H1 (cell line): ENCODE measurements at regions not wholly inside any gene's neighbourhood (a gene's known extent, or its start where the extent isn't known, plus 50 kb on each side); places are given as distances from the start of the nearest gene placed in this dataset.

Experiments
- CTCF ChIA-PET: fragments of 300-600 bp; sonication (Branson Sonifier 250); formaldehyde crosslinking; loops from one replicate; lab custom pipeline; 2021; ENCODE audit not compliant: partially characterized antibody; lab: Charles Lee
- POLR2A ChIA-PET: fragments of 300-600 bp; sonication (Branson Sonifier 250); formaldehyde crosslinking; loops from one replicate; lab custom pipeline; 2021; ENCODE audit warnings: inconsistent platforms; ENCODE audit not compliant: partially characterized antibody; lab: Charles Lee
- DNase-seq, 2 experiments: peaks; one replicate each; pipeline versions ENCODE4 v3.0.0 to v3.0.0-alpha.2; 2010 to 2022; ENCODE audit warnings: low spot score in 2 of 2, low read depth in 1 of 2, mixed read lengths in 1 of 2
- FAIRE-seq: peaks from 2 replicates; lab custom pipeline; 2011; peaks lifted over from hg19 to GRCh38; lab: Jason Lieb, UNC
- H2AFZ ChIP-seq: 2 replicates; pipeline ENCODE4 v1.8.1; 2012; ENCODE audit warnings: low read length, inconsistent platforms
- H2AK5ac ChIP-seq: 2 replicates; pipeline ENCODE4 v1.6.1; 2013; ENCODE audit warnings: low read depth, low read length
- H2BK120ac ChIP-seq: replicated peaks from 2 replicates; pipeline ENCODE3; 2013; ENCODE audit warnings: low read depth, low read length, inconsistent platforms
- H2BK12ac ChIP-seq: 2 replicates; pipeline ENCODE4 v1.6.1; 2013; ENCODE audit warnings: low read depth, low read length
- H2BK15ac ChIP-seq: 2 replicates; pipeline ENCODE4 v1.6.1; 2013; ENCODE audit warnings: low read length
- H2BK20ac ChIP-seq: 2 replicates; pipeline ENCODE4 v1.6.1; 2013; ENCODE audit warnings: low read length
- H2BK5ac ChIP-seq: 2 replicates; pipeline ENCODE4 v1.6.1; 2013; ENCODE audit warnings: low read depth, low read length
- H3K14ac ChIP-seq: 2 replicates; pipeline ENCODE4 v1.6.1; 2013; ENCODE audit warnings: inconsistent platforms; ENCODE audit not compliant: insufficient read length
- H3K18ac ChIP-seq: 2 replicates; pipeline ENCODE4 v1.6.1; 2013; ENCODE audit warnings: low read length; ENCODE audit errors: extremely low read depth
- H3K23ac ChIP-seq: 2 replicates; pipeline ENCODE4 v1.6.1; 2013; ENCODE audit warnings: inconsistent platforms; ENCODE audit not compliant: insufficient read length
- H3K23me2 ChIP-seq: 2 replicates; pipeline ENCODE4 v1.6.1; 2013; ENCODE audit warnings: low read depth, low read length
- H3K27ac ChIP-seq: 2 replicates; pipeline ENCODE4 v1.6.1; 2011; ENCODE audit warnings: low read depth, low read length, inconsistent platforms
- H3K27me3 ChIP-seq, 4 experiments: replicated peaks in 1 of 4; 1 replicate in 1 of 4; 2 replicates in 3 of 4; pipeline versions ENCODE4 v1.6.1 to v1.8.1; 2011 to 2013; ENCODE audit warnings: low read length in 3 of 4, mild to moderate bottlenecking in 3 of 4, inconsistent platforms in 2 of 4, mixed read lengths in 2 of 4, moderate library complexity in 1 of 4; ENCODE audit not compliant: control insufficient read depth in 3 of 4, insufficient read depth in 3 of 4; ENCODE audit errors: extremely low read depth in 1 of 4
- H3K36me3 ChIP-seq, 4 experiments: 2 replicates each; pipeline versions ENCODE4 v1.6.1 to v1.8.1; 2011 to 2013; ENCODE audit warnings: mild to moderate bottlenecking in 4 of 4, low read length in 3 of 4, moderate library complexity in 2 of 4, control low read depth in 1 of 4, inconsistent platforms in 1 of 4; ENCODE audit not compliant: insufficient read depth in 4 of 4, control insufficient read depth in 2 of 4
- H3K4ac ChIP-seq: replicated peaks from 2 replicates; pipeline ENCODE3; 2013; ENCODE audit warnings: low read length, low read depth, mixed read lengths, inconsistent platforms; ENCODE audit not compliant: insufficient read length
- H3K4me1 ChIP-seq, 4 experiments: replicated peaks in 1 of 4; 1 replicate in 1 of 4; 2 replicates in 3 of 4; pipeline versions ENCODE4 v1.6.1 to v1.8.1; 2011 to 2013; ENCODE audit warnings: low read length in 3 of 4, inconsistent platforms in 2 of 4, mixed read lengths in 1 of 4; ENCODE audit not compliant: insufficient read depth in 4 of 4, control insufficient read depth in 3 of 4
- H3K4me2 ChIP-seq, 2 experiments: 2 replicates each; pipeline versions ENCODE4 v1.6.1 to v1.8.1; 2011 to 2013; ENCODE audit warnings: low read depth in 2 of 2, low read length in 2 of 2, control low read depth in 1 of 2, inconsistent platforms in 1 of 2, mild to moderate bottlenecking in 1 of 2; ENCODE audit not compliant: insufficient read depth in 1 of 2
- H3K4me3 ChIP-seq, 4 experiments: fragments of 200-600, 300-600 bp in 1 of 4; sonication (generic), shearing (Covaris generic), sonication (Bioruptor Twin) in 1 of 4; 2 replicates each; pipeline versions ENCODE4 v1.5.1 to v1.8.1; 2011 to 2016; ENCODE audit warnings: low read length in 4 of 4, low read depth in 3 of 4, control low read depth in 2 of 4, inconsistent platforms in 2 of 4, mild to moderate bottlenecking in 2 of 4, mixed read lengths in 1 of 4, moderate library complexity in 1 of 4; ENCODE audit not compliant: insufficient read depth in 2 of 4; ENCODE audit errors: extremely low read depth in 1 of 4
- H3K56ac ChIP-seq: replicated peaks from 2 replicates; pipeline ENCODE3; 2013; ENCODE audit warnings: low read depth, mild to moderate bottlenecking, mixed read lengths, low read length, inconsistent platforms; ENCODE audit not compliant: insufficient read length
- H3K79me1 ChIP-seq: 2 replicates; pipeline ENCODE4 v1.6.1; 2013; ENCODE audit warnings: low read depth, low read length, control low read depth
- H3K79me2 ChIP-seq, 2 experiments: 2 replicates each; pipeline versions ENCODE4 v1.6.1 to v1.8.1; 2012 to 2013; ENCODE audit warnings: low read length in 2 of 2, mild to moderate bottlenecking in 2 of 2, inconsistent platforms in 1 of 2; ENCODE audit not compliant: insufficient read depth in 2 of 2, control insufficient read depth in 1 of 2
- H3K9ac ChIP-seq, 4 experiments: replicated peaks in 1 of 4; 1 replicate in 1 of 4; 2 replicates in 3 of 4; pipeline versions ENCODE4 v1.6.1 to v1.8.1; 2011 to 2013; ENCODE audit warnings: low read depth in 3 of 4, low read length in 3 of 4, control low read depth in 2 of 4, mild to moderate bottlenecking in 2 of 4, moderate library complexity in 2 of 4, inconsistent platforms in 1 of 4; ENCODE audit errors: extremely low read depth in 1 of 4
- H3K9me3 ChIP-seq, 2 experiments: 2 replicates each; pipeline versions ENCODE4 v1.6.1 to v1.8.1; 2012 to 2013; ENCODE audit warnings: mild to moderate bottlenecking in 2 of 2, moderate library complexity in 2 of 2, control low read depth in 1 of 2, inconsistent platforms in 1 of 2, low read depth in 1 of 2, low read length in 1 of 2, mixed read lengths in 1 of 2; ENCODE audit not compliant: insufficient read depth in 2 of 2
- H4K20me1 ChIP-seq, 2 experiments: replicated peaks in 1 of 2; 2 replicates each; pipeline versions ENCODE3 to v1.8.1; 2011 to 2013; ENCODE audit warnings: inconsistent platforms in 2 of 2, low read length in 2 of 2, mild to moderate bottlenecking in 1 of 2; ENCODE audit not compliant: insufficient read depth in 2 of 2, control insufficient read depth in 1 of 2
- H4K5ac ChIP-seq: 2 replicates; pipeline ENCODE4 v1.6.1; 2013; ENCODE audit warnings: low read length, low read depth, mixed read lengths, inconsistent platforms; ENCODE audit not compliant: insufficient read length
- H4K8ac ChIP-seq: 2 replicates; pipeline ENCODE4 v1.8.0; 2013; ENCODE audit warnings: mild to moderate bottlenecking, moderate library complexity, low read length, inconsistent platforms; ENCODE audit not compliant: insufficient read depth; ENCODE audit errors: extremely low read depth
- H4K91ac ChIP-seq: replicated peaks from 2 replicates; pipeline ENCODE3; 2013; ENCODE audit warnings: low read length, mixed read lengths, inconsistent platforms; ENCODE audit not compliant: insufficient read length
- ASH2L ChIP-seq: fragments of 200-600, 300-600 bp; sonication (generic); IDR thresholded peaks from one replicate; pipeline ENCODE4 v1.7.1; 2017; ENCODE audit warnings: low read length
- CBX8 ChIP-seq: fragments of 300-800, 300-1000 bp; sonication (generic); IDR thresholded peaks from 2 replicates; pipeline ENCODE4 v1.7.1; 2016; ENCODE audit warnings: low read depth, low read length, borderline replicate concordance
- CREB1 ChIP-seq: IDR thresholded peaks from 2 replicates; pipeline ENCODE4 v1.6.1; 2012; ENCODE audit warnings: inconsistent platforms
- EGR1 ChIP-seq: IDR thresholded peaks from 2 replicates; pipeline ENCODE4 v1.6.1; 2011; ENCODE audit warnings: low read depth, low read length, borderline replicate concordance
- JUN ChIP-seq: IDR thresholded peaks from 2 replicates; pipeline ENCODE4 v1.6.1; 2011; ENCODE audit warnings: low read depth, mild to moderate bottlenecking, improper control_type of control experiment, low read length
- KDM5A ChIP-seq: fragments of 200-600 bp; IDR thresholded peaks from 2 replicates; pipeline ENCODE4 v1.7.1; 2012; ENCODE audit warnings: mild to moderate bottlenecking, low read length, inconsistent platforms, mixed read lengths
- POLR2A ChIP-seq, 2 experiments: IDR thresholded peaks; 1 replicate in 1 of 2; 2 replicates in 1 of 2; pipeline ENCODE4 v1.6.1; 2011; ENCODE audit warnings: low read depth in 2 of 2, low read length in 2 of 2, mild to moderate bottlenecking in 2 of 2; ENCODE audit errors: control extremely low read depth in 1 of 2
- SIN3A ChIP-seq, 2 experiments: IDR thresholded peaks in 1 of 2; conservative IDR thresholded peaks in 1 of 2; 2 replicates each; pipeline ENCODE4 v1.6.1; 2011 to 2012; ENCODE audit warnings: low read length in 2 of 2, improper control_type of control experiment in 1 of 2, low read depth in 1 of 2, mild to moderate bottlenecking in 1 of 2
- SIRT6 ChIP-seq: IDR thresholded peaks from one replicate; pipeline ENCODE4 v1.7.1; 2012; ENCODE audit warnings: low read length, inconsistent platforms
- SIX5 ChIP-seq: IDR thresholded peaks from 2 replicates; pipeline ENCODE4 v1.6.1; 2011; ENCODE audit warnings: mild to moderate bottlenecking, low read depth, low read length
- TAF7 ChIP-seq: optimal IDR thresholded peaks from 2 replicates; pipeline ENCODE3; 2011; ENCODE audit warnings: low read depth, mild to moderate bottlenecking, inconsistent platforms, low read length, moderate library complexity, borderline replicate concordance
- WGBS, 2 experiments: shearing (Covaris generic) in 1 of 2; methylation state at CpG; one replicate each; pipeline versions ENCODE4 v1.1.6 to v1.1.7; 2013 to 2015; ENCODE audit warnings: low lambda C conversion rate in 2 of 2, mixed read lengths in 2 of 2, inconsistent platforms in 1 of 2, low coverage in 1 of 2, missing lambda C conversion rate in 1 of 2; ENCODE audit not compliant: insufficient replicate concordance in 2 of 2, insufficient coverage in 1 of 2, insufficient read length in 1 of 2; ENCODE audit errors: extremely low coverage in 1 of 2, missing lambda C conversion rate in 1 of 2; 5-methylcytosine and 5-hydroxymethylcytosine counted together
- TF ChIP-seq, protein P1 (sequence below): IDR thresholded peaks from 2 replicates; pipeline ENCODE4 v1.6.1; 2011; ENCODE audit warnings: low read depth, mild to moderate bottlenecking, low read length; ENCODE audit not compliant: insufficient read depth

DNA sequence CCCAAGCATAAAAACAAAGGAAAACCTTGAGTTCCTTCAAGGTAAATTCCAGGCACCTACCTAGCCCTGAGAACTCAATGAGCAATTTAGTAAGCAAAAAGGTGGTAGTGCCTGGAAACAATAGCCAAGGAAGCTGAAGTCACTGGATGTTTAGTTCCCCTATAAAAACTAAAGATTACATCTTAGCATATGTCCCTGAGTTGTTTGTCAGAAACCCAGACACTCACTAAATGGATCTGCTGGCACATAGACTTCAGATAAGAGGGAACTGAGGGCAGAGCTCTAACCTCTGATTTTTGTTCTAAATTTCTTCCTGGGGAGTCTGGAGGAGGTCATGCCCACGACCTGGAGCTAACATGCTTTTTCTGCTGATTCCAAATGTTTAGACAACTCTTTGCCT lies 532.8 kb upstream of the SALL1 start:
- H3K9ac ChIP-seq, result no peak overlapping the region
- no peaks in the 10 kb centered on the region for H3K79me2 ChIP-seq
- H2BK20ac ChIP-seq, result no peak overlapping the region
- no peak overlapping the region for H4K8ac ChIP-seq
- no peak for DNase-seq
- no peak overlapping the region for H3K18ac ChIP-seq
- no peaks in the 10 kb centered on the region for H3K36me3 ChIP-seq
- H3K23me2 ChIP-seq, result no peaks in the 10 kb centered on the region
- H3K4me3 ChIP-seq, result no peak overlapping the region
- CTCF ChIA-PET, result interaction anchor here (0.8 to 1.3 kb wide), 3 partner anchors 17 to 314 kb away, joined by 3 read pairs; no protein-coding TSS in a partner anchor
- H2AK5ac ChIP-seq, result no peak overlapping the region
- no peak overlapping the region for H3K4ac ChIP-seq
- H3K14ac ChIP-seq, result no peak overlapping the region
- no peak overlapping the region for H2BK5ac ChIP-seq
- POLR2A ChIA-PET, result no interaction called here
- H3K4me2 ChIP-seq, result no peak overlapping the region
- no peak for FAIRE-seq
- no peak overlapping the region for H3K23ac ChIP-seq
- H2AFZ ChIP-seq, result 0 out of 2 replicates have a peak overlapping the region, but pooled peaks have one; percentile 11
- H2BK120ac ChIP-seq, result no peak overlapping the region
- H3K56ac ChIP-seq, result no peak overlapping the region
- no peak overlapping the region for H2BK15ac ChIP-seq
- H3K27ac ChIP-seq, result no peak overlapping the region
- 0 out of 7 replicates have a peak, but pooled peaks cover 0 to 3% (median 0%) of the 10 kb centered on the region in 4 experiments for H3K27me3 ChIP-seq
- H4K91ac ChIP-seq, result no peak overlapping the region
- WGBS, 2 experiments, result 67% methylated on average over 1 of the region's 1 CpG; no CpG with 5 or more reads in 1 of the 2 experiments
- no peak overlapping the region for H2BK12ac ChIP-seq
- H3K4me1 ChIP-seq, result peaks cover 0 to 8% (median 3%) of the 10 kb centered on the region in 4 experiments; a peak in 4 of 7 replicates
- H4K20me1 ChIP-seq, result no peaks in the 10 kb centered on the region
- H3K79me1 ChIP-seq, result no peaks in the 10 kb centered on the region
- TF ChIP-seq SIRT6 (no peak), CREB1 (no peak), TAF7 (no peak), SIX5 (no peak), CBX8 (no peak), JUN (no peak), ASH2L (no peak), EGR1 (no peak), SIN3A (conservative IDR thresholded peaks at IDR 0.05 in 1 of 2, IDR thresholded peaks at IDR 0.05 in 1 of 2; ENCODE audit: low read depth in 1 of 2, low read length in 2 of 2) (no peak), KDM5A (no peak), POLR2A (IDR thresholded peaks at IDR 0.05; ENCODE audit: control extremely low read depth in 1 of 2, low read depth in 2 of 2, low read length in 2 of 2) (no peak)
- TF ChIP-seq, protein P1, sequence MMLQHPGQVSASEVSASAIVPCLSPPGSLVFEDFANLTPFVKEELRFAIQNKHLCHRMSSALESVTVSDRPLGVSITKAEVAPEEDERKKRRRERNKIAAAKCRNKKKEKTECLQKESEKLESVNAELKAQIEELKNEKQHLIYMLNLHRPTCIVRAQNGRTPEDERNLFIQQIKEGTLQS, result no peak
- H4K5ac ChIP-seq, result no peak overlapping the region
- no peaks in the 10 kb centered on the region; a peak in 1 of 4 replicates for H3K9me3 ChIP-seq
